NCI-H2227 treated with DMSO at 0.1 percent for 48 hours (cell line): ENCODE measurements at regions not wholly inside any gene's neighbourhood (a gene's known extent, or its start where the extent isn't known, plus 50 kb on each side); places are given as distances from the start of the nearest gene placed in this dataset.
A peak's percentile ranks its signal among the peaks of the same experiment; 100 is the strongest.

Source experiments
- DNase-seq: peaks from one replicate; lab custom pipeline; 2025; lab: John Stamatoyannopoulos, UW

- no peak for DNase-seq
Observed at GRCh38 chrX:46447384-46447783, 97.8 kb downstream of the ZNF674 start.

- DNase-seq = peak; percentile 90
Observed at GRCh38 chrX:46446727-46447378, 98.4 kb downstream of the ZNF674 start.

GRCh38 chrX:46444011-46444410 lies 101.2 kb downstream of the ZNF674 start:
- DNase-seq = no peak

- no peak for DNase-seq
Observed at GRCh38 chrX:46436744-46437143, 108.5 kb downstream of the ZNF674 start.

- DNase-seq = no peak
Observed at GRCh38 chrX:46433892-46434291, 111.3 kb downstream of the ZNF674 start.

GRCh38 chrX:46408553-46409407 lies 136.4 kb downstream of the ZNF674 start:
- DNase-seq = peak; percentile 23

GRCh38 chrX:46407753-46408130 lies 137.5 kb downstream of the ZNF674 start:
- DNase-seq = no peak

GRCh38 chrX:46407036-46407752 lies 138.0 kb downstream of the ZNF674 start:
- no peak for DNase-seq

- DNase-seq = no peak
Observed at GRCh38 chrX:46404774-46405173, 140.4 kb downstream of the ZNF674 start.

GRCh38 chrX:46400530-46401443 lies 144.4 kb downstream of the ZNF674 start:
- DNase-seq = no peak

GRCh38 chrX:46398874-46399273 lies 146.3 kb downstream of the ZNF674 start:
- no peak for DNase-seq

- DNase-seq = no peak
Observed at GRCh38 chrX:46398126-46398525, 147.1 kb downstream of the ZNF674 start.

GRCh38 chrX:46386511-46386910 lies 158.7 kb downstream of the ZNF674 start:
- DNase-seq = no peak

- no peak for DNase-seq
Observed at GRCh38 chrX:46383006-46383405, 162.2 kb downstream of the ZNF674 start.

- DNase-seq = no peak
Observed at GRCh38 chrX:46382595-46382994, 162.6 kb downstream of the ZNF674 start.

- no peak for DNase-seq
Observed at GRCh38 chrX:46381630-46382029, 163.6 kb downstream of the ZNF674 start.

- no peak for DNase-seq
Observed at GRCh38 chrX:46380148-46380752, 165.0 kb downstream of the ZNF674 start.

GRCh38 chrX:46376246-46376885 lies 168.9 kb downstream of the ZNF674 start:
- DNase-seq = no peak

- DNase-seq = no peak
Observed at GRCh38 chrX:46375831-46376230, 169.4 kb downstream of the ZNF674 start.

- no peak for DNase-seq
Observed at GRCh38 chrX:46374371-46374770, 170.8 kb downstream of the ZNF674 start.

GRCh38 chrX:46367491-46367890 lies 177.7 kb downstream of the ZNF674 start:
- DNase-seq = no peak
